Stimulated activated CD4-positive, alpha-beta T cell treated with anti-CD3 and anti-CD28 coated beads, Interleukin-2, amount 100 ng/mL, for 4 hours (primary cell): ENCODE measurements at regions not wholly inside any gene's neighbourhood (a gene's known extent, or its start where the extent isn't known, plus 50 kb on each side); places are given as distances from the start of the nearest gene placed in this dataset.

Source experiments
- DNase-seq: peaks from one replicate; pipeline ENCODE4 v3.0.0-alpha.2; 2020; ENCODE audit warnings: low read depth

DNA sequence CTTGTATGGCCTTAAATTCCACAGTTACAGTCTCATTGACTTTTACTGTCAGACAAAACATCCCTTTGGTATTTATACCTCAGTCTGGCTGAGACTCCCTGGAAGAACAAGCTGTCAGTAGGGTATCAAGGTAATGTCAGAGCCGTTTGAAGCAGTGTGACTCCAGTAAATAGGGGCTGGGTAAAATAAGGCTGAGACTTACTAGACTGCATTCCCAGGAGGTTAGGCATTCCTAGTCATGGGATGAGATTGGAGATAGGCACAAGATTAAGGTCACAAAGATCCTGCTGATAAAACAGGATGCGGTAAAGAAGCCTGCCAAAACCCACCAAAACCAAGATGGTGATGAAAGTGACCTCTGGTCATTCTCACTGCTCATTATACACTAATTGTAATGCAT lies 219.5 kb upstream of the SKOR2 start:
- no peak for DNase-seq

DNA sequence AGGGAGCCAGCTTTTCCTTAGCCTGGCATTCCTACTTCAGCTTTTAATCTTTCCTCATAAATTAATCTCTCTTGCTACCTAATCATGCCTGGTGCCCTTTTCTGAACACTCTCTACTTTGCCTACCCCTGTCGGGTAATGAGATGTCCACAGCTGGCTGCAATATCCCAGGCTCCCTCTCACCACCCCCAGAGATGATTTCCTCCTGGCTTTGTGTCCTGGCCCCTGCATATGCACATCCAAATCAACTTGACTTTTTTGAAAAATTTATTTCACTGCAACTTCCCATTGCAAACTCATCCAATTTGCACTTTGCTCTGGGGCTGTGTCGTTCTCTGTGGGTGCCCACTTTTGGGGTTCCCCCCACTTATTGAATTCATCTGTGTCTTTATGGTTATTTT lies 218.1 kb upstream of the SKOR2 start:
- DNase-seq = no peak

DNA sequence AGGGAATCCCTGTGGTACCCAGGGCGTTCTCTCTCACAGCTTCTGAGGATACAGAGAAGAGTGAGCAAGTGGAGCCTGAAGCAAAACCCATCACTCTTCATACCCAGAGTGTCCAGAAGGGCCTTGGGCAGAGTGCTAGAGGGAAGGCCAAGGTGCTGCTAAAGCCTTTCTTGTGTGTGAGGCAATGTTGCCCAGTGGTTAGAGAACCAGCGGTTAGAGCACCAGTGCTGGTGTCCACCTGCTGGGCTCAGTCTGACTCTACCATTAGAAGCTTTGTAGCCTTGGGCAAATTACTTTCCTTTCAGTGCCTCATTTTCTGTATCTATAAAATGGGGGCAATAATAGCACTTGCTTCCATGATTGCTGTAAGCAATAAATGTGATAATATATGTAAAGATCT lies 210.5 kb upstream of the SKOR2 start:
- DNase-seq = no peak

DNA sequence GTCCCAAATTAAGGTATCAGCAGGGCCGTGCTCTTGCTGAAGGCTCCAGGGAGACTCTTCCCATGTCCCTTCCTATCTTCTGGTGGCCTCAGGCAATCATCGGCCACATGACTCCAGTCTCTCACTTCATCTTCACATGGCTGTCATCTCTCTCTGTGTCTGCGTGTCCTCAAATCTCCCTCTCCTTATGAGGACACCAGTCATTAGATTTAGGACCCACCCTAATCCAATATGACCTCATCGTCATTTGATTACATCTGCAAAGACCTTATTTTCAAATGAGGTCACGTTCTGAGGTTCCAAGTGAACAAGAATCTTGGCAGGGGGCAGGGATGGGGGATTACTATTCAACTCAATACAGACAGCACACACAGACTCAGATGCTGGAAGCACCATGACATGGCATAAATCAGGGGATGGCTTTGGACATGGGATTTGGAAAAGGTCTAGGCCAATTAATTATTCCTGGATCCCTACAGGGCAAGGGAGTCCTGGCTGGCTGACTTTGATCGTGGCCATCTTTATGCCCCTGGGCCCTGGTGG lies 210.0 kb upstream of the SKOR2 start:
- DNase-seq = no peak

DNA sequence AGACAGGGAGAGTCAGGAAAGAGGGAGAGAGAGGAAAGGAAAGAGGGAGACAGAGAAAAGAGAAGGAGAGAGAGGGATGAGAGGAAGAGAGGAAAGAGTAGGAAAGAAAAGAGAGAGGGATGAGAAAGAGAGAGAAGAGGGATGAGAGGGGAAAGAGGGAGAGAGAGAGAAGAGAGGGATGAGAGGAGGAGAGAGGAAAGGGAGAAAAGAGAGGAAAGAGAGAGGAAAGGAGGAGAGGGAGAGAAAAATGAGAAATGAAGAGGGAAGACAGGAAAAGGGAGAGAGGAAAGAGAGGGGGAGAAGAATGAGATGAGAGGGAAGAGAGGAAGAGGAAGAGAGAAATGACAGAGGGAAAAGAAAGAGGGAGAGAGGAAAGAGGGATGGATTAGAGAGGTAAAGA lies 207.0 kb upstream of the SKOR2 start:
- DNase-seq = no peak

DNA sequence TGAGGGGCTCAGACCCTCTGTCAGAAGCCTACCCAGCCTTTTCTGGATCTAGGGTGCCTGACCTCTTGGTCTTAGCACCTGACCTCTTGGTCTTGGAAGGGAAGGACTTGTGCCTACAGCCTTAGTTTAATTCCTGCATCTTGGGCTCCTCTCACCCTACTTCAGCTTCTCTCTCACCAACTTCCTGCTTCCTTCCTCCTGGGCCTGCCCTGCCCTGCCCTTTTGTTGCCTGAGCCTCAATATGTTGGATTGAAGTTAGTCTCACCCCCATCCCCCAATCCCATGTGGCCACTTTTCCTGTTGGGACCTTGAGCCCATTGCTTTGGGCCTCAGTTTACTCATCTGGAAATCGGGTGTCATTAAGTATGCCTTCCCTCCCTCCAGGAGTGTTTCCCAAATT lies 206.2 kb upstream of the SKOR2 start:
- no peak for DNase-seq

DNA sequence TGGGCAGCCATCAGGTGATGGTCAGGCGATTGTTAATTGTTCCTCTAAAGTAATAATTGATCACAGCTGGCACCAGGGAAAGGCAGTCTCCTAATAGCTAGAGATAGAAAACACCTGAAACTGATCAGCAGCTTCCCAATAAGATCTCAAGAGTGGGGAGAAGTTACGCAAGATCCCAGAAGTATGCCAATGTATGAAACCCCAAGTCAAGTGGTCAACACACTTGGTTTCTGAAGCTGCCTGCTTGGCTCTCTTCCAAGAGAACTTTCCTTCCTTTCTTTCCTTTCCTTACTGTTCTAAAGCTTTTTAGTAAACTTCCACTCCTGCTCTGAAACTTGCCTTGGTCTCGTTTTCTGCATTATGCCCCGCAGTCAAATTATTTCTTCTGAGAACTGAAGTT lies 201.6 kb upstream of the SKOR2 start:
- no peak for DNase-seq

DNA sequence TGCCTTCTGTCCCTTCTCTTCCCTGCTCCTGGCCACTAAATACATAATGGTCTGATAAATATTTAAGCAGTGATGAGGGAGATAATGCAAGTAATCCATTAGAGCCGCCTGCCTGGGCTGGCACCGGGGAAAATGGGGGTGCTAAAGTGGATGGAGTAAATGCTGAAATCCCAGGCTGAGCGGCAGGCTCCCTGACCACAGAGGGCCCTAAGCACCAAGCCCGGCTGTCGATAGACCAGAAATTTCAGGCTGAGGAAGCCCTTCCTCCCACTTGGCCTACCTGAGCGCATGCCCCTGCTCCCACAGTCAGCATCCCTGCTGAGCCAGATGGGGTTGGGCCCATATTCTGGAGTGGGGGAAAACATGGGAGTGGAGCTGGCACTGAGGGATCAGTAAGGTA lies 197.5 kb upstream of the SKOR2 start:
- DNase-seq = no peak

DNA sequence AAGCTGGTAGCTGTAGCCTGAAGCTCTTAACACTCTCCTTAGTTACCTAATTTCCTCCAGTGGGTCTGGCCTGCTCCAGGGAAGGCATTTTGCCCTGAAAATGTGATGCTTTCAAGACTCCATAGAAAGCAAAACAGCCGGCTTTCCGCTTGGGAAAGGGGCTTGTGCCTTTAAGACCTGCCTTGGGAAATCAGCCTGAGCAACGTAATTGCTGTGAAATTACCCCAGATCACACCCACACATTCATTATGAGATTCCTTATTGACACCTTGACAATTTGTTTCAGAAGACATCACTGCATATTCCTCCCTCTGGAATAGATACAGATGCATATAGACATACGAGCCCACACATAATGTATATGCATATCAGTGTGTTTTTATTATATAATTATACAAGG lies 190.5 kb upstream of the SKOR2 start:
- DNase-seq = no peak

DNA sequence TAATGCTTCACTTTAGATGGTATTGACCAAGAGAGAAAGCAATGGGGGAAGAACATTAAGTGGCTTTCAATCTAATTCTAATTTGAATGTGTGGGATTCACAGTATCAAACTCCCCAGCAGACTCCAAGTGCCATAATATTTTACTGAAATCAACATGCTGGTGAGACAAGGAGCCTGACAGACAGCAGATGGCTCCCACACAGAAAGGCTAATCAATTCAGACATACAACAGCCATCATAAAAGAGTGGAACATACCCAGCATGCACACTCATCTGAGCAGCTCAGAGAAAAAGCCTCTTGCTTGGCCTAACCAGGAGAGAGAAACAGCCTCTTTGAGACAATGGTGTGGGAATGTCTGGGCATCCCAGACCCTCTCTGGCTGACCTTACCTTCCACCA lies 186.5 kb upstream of the SKOR2 start:
- DNase-seq = no peak

DNA sequence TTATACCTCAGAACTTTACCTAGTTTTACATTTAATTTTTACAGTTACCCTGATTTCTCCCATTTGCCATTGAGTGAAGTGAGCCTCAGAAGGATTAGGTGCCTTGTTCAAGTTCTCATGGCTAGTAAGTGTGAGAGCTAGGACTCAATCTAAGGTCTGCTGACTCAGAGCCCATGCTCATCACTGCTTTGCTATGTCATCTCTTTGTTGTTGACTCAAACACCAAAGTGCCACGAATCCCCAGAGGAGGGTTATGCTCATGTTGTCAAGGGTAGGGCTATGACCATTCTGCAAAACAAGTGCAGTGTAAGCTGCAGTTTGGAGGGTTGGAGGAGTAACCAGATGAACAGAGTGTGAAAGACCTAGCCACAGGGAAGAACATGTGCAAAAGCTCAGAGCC lies 185.4 kb upstream of the SKOR2 start:
- DNase-seq = no peak

DNA sequence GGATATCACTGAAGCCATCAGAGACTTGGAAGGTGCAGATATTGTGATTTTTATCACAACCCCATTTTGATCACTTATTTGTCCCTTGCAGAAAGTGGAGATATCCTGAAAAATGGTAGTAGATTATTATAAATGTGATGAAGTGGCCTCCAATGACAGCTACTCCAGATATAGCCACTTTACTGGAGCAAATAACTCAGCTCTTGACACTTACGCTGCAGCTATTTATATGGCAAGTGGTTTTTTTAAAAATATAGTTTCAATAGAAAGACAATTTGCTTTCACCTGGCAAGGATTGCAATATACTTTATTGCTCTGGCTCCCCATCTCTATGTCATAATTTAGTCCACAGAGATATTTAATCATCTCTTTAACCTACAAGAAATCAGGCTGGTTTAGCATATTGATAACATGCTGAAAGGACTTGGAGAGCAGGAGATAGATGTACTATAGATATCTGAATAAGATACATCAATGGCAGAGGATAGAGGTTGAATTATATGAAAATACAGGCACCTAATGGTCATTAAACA lies 182.8 kb upstream of the SKOR2 start:
- no peak for DNase-seq

DNA sequence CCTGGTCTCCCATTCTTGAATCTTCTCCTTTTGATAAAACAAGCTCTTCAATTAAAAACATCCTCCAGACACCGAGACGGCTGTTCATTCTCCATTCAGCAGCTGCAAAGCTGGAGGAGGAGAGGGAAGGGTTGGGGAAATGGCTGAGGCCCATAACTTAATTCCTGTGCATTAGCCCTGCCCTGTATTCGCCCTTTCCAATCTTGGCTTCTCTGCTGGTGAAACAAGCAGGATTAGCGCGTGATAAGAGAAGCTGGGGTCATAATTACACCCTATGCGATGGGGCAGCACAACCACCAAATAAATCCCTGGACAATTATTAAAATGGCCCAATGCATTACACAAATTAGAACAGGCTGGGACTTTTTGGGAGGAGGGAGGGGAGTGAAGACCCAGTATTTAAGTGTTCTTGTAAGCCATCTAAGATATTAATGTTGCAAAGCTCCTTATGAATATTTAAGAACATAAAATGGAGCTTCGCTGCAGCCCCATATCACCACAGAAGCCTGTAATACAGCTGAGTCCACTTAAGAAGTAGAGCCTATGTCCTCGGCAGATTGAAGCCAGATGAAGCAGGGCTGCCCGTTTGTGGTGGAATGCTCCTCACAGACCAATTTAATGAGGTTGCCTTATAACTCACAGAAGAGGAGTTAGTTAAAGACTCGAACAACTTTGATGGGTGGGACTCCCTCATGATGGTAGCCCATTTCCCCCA lies 176.6 kb upstream of the SKOR2 start:
- no peak for DNase-seq

DNA sequence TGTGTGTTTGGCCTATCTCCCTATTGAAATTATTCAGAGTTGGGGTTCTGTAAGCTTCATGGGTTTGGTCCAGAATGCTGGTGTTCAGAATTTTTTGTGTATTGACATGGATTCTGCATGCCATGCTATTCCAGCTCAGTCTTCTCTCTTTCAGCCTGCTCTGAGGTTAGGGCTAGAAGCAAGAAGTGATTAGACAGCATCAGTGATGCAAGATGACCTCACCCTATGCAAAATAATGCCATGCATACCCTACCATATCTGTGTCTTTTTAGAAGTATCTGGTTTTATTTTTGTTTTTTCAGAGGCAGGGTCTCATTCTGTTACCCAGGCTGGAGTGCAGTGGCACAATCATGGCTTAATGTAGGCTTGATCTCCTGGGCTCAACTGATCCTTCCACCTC lies 175.6 kb upstream of the SKOR2 start:
- no peak for DNase-seq

DNA sequence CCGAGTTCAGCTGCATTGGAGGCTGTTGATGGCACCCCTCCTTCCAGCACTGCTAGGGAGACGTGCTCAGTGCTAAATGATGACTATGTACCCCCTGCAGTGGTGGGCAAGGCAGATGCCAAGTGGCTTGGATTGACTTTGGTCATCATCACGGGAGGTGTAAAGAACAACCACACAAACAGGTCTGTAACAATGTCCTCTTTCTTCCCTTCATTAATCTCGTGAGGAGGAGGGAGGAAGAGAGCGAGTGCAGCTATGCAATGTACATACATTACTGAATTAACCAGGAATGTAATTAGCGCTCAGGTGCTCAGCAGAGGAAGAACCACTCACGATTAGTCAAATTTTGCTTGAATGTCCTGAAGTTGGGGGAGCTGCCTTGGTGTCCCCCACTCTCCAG lies 173.9 kb upstream of the SKOR2 start:
- DNase-seq = no peak

DNA sequence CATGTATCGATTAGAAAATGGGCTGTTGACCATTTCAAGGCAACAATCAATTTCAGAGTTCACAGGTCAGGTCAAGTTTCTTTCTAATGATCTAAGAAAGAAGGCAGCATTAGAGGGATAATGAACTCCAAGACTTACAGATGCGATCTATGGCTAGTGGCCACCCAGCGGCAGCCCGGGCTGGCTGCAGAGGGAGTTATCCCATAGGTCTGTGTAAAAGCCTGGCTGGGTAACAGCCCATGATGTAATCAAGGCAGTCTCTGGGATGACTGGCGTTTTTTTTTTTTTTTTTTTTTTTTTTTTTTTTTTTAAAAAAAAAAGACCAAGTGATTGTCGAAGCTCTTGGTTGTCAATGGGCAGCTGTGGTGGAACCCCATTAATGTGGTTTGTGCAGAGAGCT lies 171.1 kb upstream of the SKOR2 start:
- DNase-seq = no peak

DNA sequence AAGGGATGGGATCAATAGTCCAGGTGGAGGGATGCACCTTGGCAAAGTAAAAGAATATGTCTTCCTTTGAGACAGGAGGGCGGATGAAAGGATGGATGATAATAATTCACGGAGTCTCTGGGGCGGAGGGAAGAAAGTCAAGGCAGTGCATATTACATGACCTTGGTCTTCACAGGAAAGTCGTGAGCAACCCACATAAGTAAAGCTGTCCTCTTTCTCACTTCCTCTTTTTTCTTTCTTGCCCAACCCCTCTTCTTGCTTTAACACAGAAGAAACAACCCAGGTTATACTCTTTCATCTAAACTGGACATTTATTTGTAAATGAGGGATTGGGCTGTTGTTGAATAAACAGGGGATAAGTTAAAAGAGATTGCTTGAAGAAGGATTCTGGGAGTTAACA lies 168.7 kb upstream of the SKOR2 start:
- no peak for DNase-seq

DNA sequence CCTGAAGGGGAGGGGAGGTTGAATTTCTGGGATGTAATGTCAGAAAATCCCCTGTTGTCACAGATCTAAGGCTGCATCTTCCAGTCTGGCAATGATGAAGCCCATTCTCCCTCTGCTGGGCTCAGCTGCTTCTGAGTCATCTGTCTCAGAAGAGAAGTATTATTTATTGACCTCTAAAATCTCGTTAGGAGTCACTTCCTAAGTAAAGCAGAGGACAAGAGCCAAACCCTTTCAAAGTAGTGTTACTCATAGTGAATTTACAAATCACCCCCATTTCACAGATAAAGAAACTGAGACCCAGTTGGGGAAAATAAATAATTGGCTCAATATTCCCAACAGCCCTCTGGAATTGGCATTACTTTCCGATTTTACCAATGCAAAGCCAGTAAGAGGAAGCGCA lies 167.3 kb upstream of the SKOR2 start:
- no peak for DNase-seq

DNA sequence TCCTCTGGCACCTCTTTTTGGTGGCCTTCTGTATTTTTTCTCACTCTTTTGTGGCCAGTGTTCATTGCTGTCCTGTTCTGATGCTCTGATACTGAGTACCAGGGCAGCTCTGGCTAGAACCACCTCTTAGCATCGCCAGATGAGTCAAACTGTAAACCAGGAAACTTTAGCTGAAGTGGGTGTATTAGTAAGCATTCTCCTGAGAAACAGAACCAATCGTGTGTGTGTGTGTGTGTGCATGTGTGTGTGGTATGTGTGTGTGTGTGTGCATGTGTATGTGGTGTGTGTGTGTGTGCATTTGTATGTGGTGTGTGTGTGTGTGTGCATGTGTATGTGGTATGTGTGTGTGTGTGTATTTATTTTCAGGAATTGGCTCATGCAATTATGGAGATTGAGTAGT lies 166.3 kb upstream of the SKOR2 start:
- DNase-seq = no peak

DNA sequence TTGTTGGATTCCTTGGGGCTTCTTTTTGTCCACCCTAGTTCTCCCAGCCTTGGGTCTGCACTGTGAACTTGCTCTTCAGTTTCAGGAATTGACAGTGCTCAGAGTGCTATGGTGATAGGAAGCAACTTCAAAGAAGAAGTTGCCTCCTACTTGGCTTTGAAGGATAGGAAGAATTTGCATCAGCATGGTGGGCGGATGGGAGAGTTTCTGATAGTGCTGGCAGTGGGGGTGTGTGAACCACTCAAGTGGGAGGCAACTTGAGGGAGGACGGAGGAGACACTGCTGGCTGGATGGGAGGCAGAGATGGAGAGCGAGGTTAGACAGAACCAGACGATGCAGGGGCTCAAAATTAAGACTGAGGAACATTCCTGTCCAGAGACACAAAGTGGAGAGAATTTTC lies 164.4 kb upstream of the SKOR2 start:
- no peak for DNase-seq

DNA sequence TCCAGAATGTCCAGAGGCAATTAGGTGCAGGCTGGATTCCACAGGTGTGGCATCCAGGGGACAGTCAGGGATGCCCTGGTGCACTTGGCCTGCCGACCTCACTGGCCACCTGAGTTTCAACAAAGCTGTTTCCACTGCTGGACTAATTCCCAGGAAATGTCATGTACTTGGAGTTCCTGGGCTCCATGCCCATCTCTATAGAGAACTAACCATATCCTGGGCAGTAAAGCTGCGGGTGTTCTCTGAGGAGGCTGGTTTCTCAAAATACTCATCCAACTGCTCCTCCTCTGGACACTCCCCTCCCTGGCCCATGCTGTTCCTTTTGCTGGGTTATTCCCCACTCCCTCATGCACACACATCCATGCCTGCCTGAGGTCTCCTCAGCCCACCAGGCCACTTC lies 161.9 kb upstream of the SKOR2 start:
- DNase-seq = no peak

DNA sequence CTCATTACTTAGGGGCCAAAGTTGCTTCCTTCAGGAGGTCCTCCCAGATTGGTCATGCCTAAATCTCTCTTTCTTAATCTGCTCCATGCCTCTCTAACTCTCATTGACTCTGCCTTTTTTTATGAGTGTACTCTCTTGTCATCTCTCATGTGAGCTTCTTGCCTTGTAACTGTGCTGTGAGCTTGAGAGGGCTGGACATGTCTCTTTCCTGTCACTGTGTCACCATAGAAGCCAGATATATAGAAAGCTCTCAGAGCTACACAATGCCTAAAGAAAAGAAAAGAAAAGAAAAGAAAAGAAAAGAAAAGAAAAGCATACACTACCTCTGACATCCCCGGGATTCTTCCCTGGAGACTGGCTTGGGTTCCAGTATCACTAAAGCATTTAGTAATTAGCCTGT lies 161.5 kb upstream of the SKOR2 start:
- DNase-seq = no peak

DNA sequence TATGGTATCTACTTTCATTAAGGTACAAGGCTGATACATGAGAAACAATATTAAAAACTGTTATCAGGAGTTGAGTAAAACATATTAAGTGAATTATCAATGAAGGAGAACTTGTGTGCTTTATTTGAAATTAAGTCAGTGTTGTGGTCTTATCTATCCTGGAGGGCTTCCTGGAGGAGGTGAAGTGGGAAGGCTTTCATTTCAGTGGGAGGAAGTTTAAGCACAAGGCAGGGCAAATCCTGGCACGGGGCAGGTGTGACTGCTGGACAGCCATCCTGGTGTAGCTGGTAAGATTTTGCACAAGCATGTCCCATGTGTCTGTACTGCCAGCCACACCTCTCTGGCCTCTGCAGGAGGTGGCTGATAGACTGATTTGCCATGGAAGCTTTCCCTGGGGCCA lies 159.7 kb upstream of the SKOR2 start:
- no peak for DNase-seq

DNA sequence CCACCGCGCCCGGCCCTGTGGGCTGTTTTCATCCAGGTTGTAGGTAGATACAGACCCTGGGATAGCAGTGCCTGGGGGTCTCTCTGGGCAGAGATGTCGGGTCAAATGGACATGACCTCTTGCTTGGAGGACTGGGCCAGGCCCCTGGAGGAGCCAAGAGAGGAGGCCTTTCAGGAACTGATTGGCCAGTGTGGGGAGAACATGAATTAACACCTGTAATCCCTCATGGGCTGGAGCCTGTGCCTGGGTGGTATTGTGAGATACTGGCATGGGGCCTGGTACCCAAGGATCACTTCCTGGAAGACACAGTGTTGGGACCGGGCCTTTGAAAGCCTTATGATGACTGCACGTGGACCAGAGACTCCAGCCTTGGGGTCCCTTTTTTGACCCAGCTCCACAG lies 158.7 kb upstream of the SKOR2 start:
- DNase-seq = no peak
